GM12874 (cell line): ENCODE measurements at regions not wholly inside any gene's neighbourhood (a gene's known extent, or its start where the extent isn't known, plus 50 kb on each side); places are given as distances from the start of the nearest gene placed in this dataset.

ENCODE experiments used
- CTCF ChIP-seq: IDR thresholded peaks from 2 replicates; pipeline ENCODE4 v1.5.1; 2011; ENCODE audit warnings: low read depth, mild to moderate bottlenecking, control low read depth, low read length, moderate library complexity; ENCODE audit not compliant: insufficient read depth

GRCh38 chr5:147081311-147081764 lies 153.5 kb upstream of the STK32A start:
- TF ChIP-seq CTCF, result no peak

- no peak for TF ChIP-seq CTCF
Measured at GRCh38 chr5:147084702-147085101, 150.1 kb upstream of the STK32A start.

- no peak for TF ChIP-seq CTCF
Measured at GRCh38 chr5:147085409-147085808, 149.4 kb upstream of the STK32A start.

- no peak for TF ChIP-seq CTCF
Measured at GRCh38 chr5:147092044-147092443, 142.8 kb upstream of the STK32A start.

GRCh38 chr5:147093138-147093537 lies 141.7 kb upstream of the STK32A start:
- no peak for TF ChIP-seq CTCF

GRCh38 chr5:147095740-147096139 lies 139.1 kb upstream of the STK32A start:
- TF ChIP-seq CTCF, result no peak

GRCh38 chr5:147098233-147098790 lies 136.5 kb upstream of the STK32A start:
- peak; percentile 56 for TF ChIP-seq CTCF
